Uterus (tissue), 2 donors: ENCODE measurements at regions not wholly inside any gene's neighbourhood (a gene's known extent, or its start where the extent isn't known, plus 50 kb on each side); places are given as distances from the start of the nearest gene placed in this dataset.

Experiments
- POLR2A ChIP-seq, 2 donors: fragments of 450-650 bp; IDR thresholded peaks; one replicate each; pipeline ENCODE4 v1.6.1; 2016; ENCODE audit warnings: antibody characterized with exemption in 2 of 2, mild to moderate bottlenecking in 1 of 2, moderate library complexity in 1 of 2
- TF ChIP-seq, protein P1 (sequence below), 4 experiments: fragments of 200-600 bp in 2 of 4; fragments of 450-650 bp in 2 of 4; sonication (generic) in 2 of 4; IDR thresholded peaks; one replicate each; pipeline ENCODE4 v1.5.1; 2016 to 2019; ENCODE audit warnings: antibody characterized with exemption in 4 of 4, mild to moderate bottlenecking in 2 of 4, moderate library complexity in 1 of 4

DNA sequence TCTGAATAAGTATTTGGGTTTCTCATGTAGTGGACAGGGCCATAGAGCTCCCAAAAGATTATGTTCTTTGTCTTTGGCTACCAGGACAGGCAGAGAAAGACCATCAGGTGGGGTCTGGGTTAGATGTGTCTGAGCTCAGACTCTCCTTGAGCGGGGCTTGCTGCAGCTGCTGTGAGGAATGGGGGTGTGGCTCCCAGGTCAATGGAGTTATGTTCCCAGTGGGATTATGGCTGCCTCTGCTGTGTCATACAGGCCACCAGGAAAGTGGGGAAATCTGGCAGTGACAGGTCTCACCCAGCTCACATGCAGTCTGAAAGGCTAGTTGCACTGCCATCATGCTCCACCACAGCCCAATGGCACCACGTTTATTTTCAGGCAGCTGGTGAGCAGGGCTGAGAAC lies 97.0 kb upstream of the FERD3L start:
- TF ChIP-seq POLR2A (IDR thresholded peaks at IDR 0.05): no peak
- TF ChIP-seq, protein P1, sequence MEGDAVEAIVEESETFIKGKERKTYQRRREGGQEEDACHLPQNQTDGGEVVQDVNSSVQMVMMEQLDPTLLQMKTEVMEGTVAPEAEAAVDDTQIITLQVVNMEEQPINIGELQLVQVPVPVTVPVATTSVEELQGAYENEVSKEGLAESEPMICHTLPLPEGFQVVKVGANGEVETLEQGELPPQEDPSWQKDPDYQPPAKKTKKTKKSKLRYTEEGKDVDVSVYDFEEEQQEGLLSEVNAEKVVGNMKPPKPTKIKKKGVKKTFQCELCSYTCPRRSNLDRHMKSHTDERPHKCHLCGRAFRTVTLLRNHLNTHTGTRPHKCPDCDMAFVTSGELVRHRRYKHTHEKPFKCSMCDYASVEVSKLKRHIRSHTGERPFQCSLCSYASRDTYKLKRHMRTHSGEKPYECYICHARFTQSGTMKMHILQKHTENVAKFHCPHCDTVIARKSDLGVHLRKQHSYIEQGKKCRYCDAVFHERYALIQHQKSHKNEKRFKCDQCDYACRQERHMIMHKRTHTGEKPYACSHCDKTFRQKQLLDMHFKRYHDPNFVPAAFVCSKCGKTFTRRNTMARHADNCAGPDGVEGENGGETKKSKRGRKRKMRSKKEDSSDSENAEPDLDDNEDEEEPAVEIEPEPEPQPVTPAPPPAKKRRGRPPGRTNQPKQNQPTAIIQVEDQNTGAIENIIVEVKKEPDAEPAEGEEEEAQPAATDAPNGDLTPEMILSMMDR (IDR thresholded peaks at IDR 0.05): no peak
